Esophagus squamous epithelium (tissue), 4 donors: ENCODE measurements at regions not wholly inside any gene's neighbourhood (a gene's known extent, or its start where the extent isn't known, plus 50 kb on each side); places are given as distances from the start of the nearest gene placed in this dataset.

Experiments
- CTCF ChIP-seq, 6 experiments: fragments of 450-650 bp in 4 of 6; fragments of 200-600 bp in 2 of 6; sonication (generic) in 2 of 6; IDR thresholded peaks; one replicate each; pipeline ENCODE4 v1.5.1; 2016 to 2019; ENCODE audit warnings: antibody characterized with exemption in 6 of 6, mild to moderate bottlenecking in 4 of 6, moderate library complexity in 4 of 6
- POLR2A ChIP-seq, 4 donors: fragments of 450-650 bp; IDR thresholded peaks; one replicate each; pipeline ENCODE4 v1.6.1; 2017; ENCODE audit warnings: antibody characterized with exemption in 4 of 4, mild to moderate bottlenecking in 4 of 4, moderate library complexity in 3 of 4

DNA sequence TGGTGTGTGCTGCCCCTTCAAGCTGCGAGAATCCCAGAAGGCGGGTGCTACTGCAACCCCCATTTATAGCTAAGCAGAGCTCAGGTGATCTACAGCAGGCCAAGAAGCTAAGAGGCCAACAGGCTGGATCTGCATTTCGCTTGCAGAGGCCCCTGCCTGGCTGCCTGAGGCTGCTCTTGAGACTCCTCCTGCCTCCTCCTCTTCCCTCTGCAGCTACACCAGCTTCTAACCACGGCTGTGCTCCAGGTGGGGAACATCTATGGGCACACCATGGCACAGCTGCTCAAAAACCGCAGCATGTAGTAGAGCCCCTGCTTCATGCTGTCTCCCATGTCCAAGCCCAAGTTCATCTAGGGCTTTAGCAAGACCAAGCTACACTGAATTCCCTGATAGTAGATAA, 72.9 kb upstream of the ZNF678 start:
- TF ChIP-seq CTCF (IDR thresholded peaks at IDR 0.05), result no peak
- TF ChIP-seq POLR2A (IDR thresholded peaks at IDR 0.05), result no peak
